Left lung (tissue), 4 donors: ENCODE measurements at regions not wholly inside any gene's neighbourhood (a gene's known extent, or its start where the extent isn't known, plus 50 kb on each side); places are given as distances from the start of the nearest gene placed in this dataset.

Source experiments
- ATAC-seq: fragments of 200-7000 bp; cut with Tn5 transposase; one replicate; pipeline ENCODE4 v1.9.1; 2020; ENCODE audit warnings: moderate library complexity
- DNase-seq, 4 donors: peaks; one replicate each; pipeline ENCODE4 v3.0.0-alpha.2; 2013 to 2020
- H3K27ac ChIP-seq, 2 donors: fragments of 200-600 bp; sonication (generic) in 1 of 2; one replicate each; pipeline versions ENCODE4 v1.5.0 to v1.8.0; 2020 to 2021
- H3K27me3 ChIP-seq, 2 donors: fragments of 200-600 bp; sonication (generic) in 1 of 2; one replicate each; pipeline versions ENCODE4 v1.5.0 to v1.8.0; 2020 to 2021
- H3K36me3 ChIP-seq, 2 donors: fragments of 200-600 bp; sonication (generic) in 1 of 2; one replicate each; pipeline versions ENCODE4 v1.5.0 to v1.8.0; 2020 to 2021
- H3K4me1 ChIP-seq, 2 donors: fragments of 200-600 bp; one replicate each; pipeline ENCODE4 v1.8.0; 2021
- H3K4me3 ChIP-seq, 2 donors: fragments of 200-600 bp; sonication (generic) in 1 of 2; one replicate each; pipeline versions ENCODE4 v1.5.0 to v1.8.0; 2020 to 2021; ENCODE audit warnings: mild to moderate bottlenecking in 1 of 2
- H3K9me3 ChIP-seq, 2 donors: fragments of 200-600 bp; sonication (generic) in 1 of 2; one replicate each; pipeline versions ENCODE4 v1.5.0 to v1.8.0; 2020 to 2021
- CTCF ChIP-seq, 2 donors: fragments of 200-600 bp; sonication (generic) in 1 of 2; IDR thresholded peaks; one replicate each; pipeline versions ENCODE4 v1.5.0 to v1.8.0; 2021; ENCODE audit warnings: antibody characterized with exemption in 2 of 2
- intact Hi-C, 2 donors: fragments of 100-400 bp; cut with DNase I; formaldehyde crosslinking; loops; one replicate each; pipeline versions ENCODE4 v1.11.2 to v1.14.2; 2022
- donor health status: DM: no; HTN: yes; CAD: no.
- donor health status: DM: no; HTN: no; CAD: no.

DNA sequence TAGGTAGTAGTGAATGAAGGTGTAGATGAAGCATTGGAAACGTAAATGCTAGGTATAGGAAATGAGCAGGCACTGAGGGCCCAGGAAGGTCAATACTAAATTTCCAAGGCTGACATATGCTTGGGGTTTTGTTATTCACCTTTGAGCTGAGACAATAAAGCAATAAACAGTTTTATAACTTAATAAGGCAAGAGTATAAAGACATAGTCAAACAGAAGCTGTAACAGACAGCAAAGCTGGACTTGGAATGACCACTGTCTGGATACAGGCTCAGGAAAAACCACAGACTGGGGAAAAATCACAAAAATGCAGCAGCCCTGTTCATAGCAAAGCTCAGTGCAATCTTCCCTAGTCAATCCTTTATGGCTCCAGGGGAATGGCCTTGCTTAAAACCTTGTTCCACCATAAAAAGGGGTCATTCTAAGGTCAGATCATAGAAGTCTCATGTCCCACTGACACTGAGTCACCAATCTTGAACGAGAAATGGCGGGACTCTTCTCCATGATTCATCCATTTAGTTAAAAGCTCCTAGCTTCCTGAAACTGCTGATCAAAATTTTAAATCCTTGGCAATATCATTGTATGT is 493.3 kb downstream of the CMPK2 start:
- intact Hi-C loops: no loop called here
- H3K27ac ChIP-seq: no peak overlapping the region
- H3K27me3 ChIP-seq: no peaks in the 10 kb centered on the region
- H3K4me1 ChIP-seq: no peaks in the 10 kb centered on the region
- no peaks in the 10 kb centered on the region for H3K36me3 ChIP-seq
- H3K4me3 ChIP-seq: no peak overlapping the region
- ATAC-seq (no peak), DNase-seq (no peak)
- peaks cover 0 to 12% of the 10 kb centered on the region in 2 donors for H3K9me3 ChIP-seq
- TF ChIP-seq CTCF (IDR thresholded peaks at IDR 0.05): no peak

DNA sequence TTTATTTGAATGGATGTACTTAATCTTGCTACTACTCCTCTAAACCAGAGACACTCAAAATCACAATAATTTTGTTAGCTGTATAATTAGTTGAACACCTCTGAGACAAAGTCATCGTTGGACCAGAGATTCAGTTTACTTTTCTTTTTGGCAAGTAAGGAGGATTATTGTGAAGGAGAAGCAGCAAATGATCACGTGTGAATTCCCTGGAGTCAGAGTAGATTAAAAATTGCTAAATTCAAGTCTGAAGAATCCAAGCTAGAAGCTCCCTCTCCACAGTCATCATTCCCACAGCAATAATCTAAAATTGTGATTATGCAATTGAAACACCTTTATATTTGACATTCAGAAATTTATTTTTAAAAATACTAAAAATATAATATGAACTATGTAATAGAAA is 484.4 kb downstream of the CMPK2 start:
- H3K9me3 ChIP-seq: peaks cover 0 to 17% of the 10 kb centered on the region in 2 donors
- H3K27ac ChIP-seq: no peak overlapping the region
- no peaks in the 10 kb centered on the region for H3K4me1 ChIP-seq
- no peaks in the 10 kb centered on the region for H3K27me3 ChIP-seq
- intact Hi-C loops: no loop called here
- H3K4me3 ChIP-seq: no peak overlapping the region
- H3K36me3 ChIP-seq: no peaks in the 10 kb centered on the region
- no peak for ATAC-seq
- no peak for DNase-seq
- TF ChIP-seq CTCF (IDR thresholded peaks at IDR 0.05): no peak

DNA sequence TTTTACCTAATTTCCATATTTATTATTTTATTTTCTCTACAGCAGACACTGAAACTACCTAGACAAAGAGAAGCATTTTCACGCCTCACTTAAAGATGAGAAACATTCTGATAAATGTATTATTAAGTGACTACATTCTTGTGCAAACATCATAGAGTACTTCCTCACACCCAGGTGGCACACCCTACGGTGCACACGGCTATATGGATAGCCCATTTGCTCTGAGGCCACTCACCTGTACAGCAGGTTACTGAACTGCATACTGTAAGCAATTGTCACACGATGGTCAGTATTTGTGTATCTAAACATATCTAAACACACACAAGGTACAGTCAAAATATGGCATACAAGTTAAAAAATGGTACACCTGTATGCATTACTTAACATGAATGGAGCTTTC is 481.4 kb downstream of the CMPK2 start:
- DNase-seq (no peak), ATAC-seq (no peak)
- H3K36me3 ChIP-seq: no peaks in the 10 kb centered on the region
- intact Hi-C loops: no loop called here
- no peaks in the 10 kb centered on the region for H3K4me1 ChIP-seq
- peaks cover 0 to 3% of the 10 kb centered on the region in 2 donors for H3K9me3 ChIP-seq
- no peak overlapping the region for H3K4me3 ChIP-seq
- no peak overlapping the region for H3K27ac ChIP-seq
- H3K27me3 ChIP-seq: no peaks in the 10 kb centered on the region
- TF ChIP-seq CTCF (IDR thresholded peaks at IDR 0.05): no peak

DNA sequence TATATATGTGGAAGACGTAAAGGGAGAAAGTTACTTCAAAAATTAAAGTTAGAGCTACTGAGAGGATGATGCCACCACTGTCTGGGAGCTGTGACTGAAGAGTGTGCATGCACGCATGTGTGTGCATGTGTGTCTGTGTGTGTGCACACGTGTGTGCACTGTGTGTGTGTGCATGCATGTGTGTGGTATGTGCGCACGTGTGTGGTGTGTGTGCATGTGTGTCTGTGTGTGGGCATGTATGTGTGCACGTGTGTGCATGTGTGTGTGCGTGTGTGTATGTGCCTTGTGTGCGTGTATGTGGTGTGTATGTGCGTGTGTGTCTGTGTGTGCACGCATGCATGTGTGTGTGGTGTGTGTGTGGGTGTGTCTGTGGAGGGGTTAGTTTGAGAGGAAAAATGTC is 473.4 kb downstream of the CMPK2 start:
- no peak for TF ChIP-seq CTCF (IDR thresholded peaks at IDR 0.05)
- no peak for ATAC-seq

DNA sequence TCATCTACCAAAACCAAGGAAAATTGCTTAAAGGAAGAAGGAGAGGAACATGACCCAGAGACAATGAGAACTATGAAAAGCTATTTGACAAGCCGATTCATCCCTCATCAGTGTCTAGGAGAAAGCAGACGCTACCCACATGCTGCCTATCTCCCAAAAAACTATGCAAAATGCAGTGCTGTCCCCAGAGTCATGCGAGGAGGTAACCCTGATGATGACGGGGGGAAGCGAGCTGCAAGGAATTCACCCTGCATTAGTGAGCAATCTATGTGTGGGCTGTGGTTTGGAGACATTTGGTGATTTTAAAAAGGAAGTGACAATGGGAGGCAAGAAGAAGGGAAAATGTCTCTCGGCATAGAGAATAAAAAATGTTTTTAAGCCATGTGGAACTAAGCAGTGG is 472.7 kb downstream of the CMPK2 start:
- H3K9me3 ChIP-seq: peaks cover 0 to 4% of the 10 kb centered on the region in 2 donors
- TF ChIP-seq CTCF (IDR thresholded peaks at IDR 0.05): no peak
- DNase-seq (no peak), ATAC-seq (no peak)
- intact Hi-C loops: no loop called here
- no peaks in the 10 kb centered on the region for H3K4me1 ChIP-seq
- H3K27ac ChIP-seq: no peak overlapping the region
- no peaks in the 10 kb centered on the region for H3K27me3 ChIP-seq
- no peak overlapping the region for H3K4me3 ChIP-seq
- H3K36me3 ChIP-seq: no peaks in the 10 kb centered on the region

More for the DNA sequence above, 473.4 kb downstream of the CMPK2 start:
- H3K4me3 ChIP-seq: no peak overlapping the region
- peaks cover 0 to 4% of the 10 kb centered on the region in 2 donors for H3K9me3 ChIP-seq
- intact Hi-C loops: no loop called here
- DNase-seq: no peak
- H3K27ac ChIP-seq: no peak overlapping the region
- H3K36me3 ChIP-seq: no peaks in the 10 kb centered on the region
- H3K27me3 ChIP-seq: no peaks in the 10 kb centered on the region
- no peaks in the 10 kb centered on the region for H3K4me1 ChIP-seq
